GM12878 (cell line): ENCODE measurements at regions not wholly inside any gene's neighbourhood (a gene's known extent, or its start where the extent isn't known, plus 50 kb on each side); places are given as distances from the start of the nearest gene placed in this dataset.

Source experiments
- BCL11A ChIP-seq: IDR thresholded peaks from 2 replicates; pipeline ENCODE4 v1.6.1; 2011; ENCODE audit warnings: low read depth, low read length
- CHD2 ChIP-seq: IDR thresholded peaks from 2 replicates; pipeline ENCODE4 v1.6.1; 2011; ENCODE audit warnings: low read depth, low read length, improper control_type of control experiment, borderline replicate concordance
- EP300 ChIP-seq, 2 experiments: fragments of 150-350 bp in 1 of 2; IDR thresholded peaks; 2 replicates each; pipeline ENCODE4 v1.6.1; 2011 to 2012; ENCODE audit warnings: low read depth in 2 of 2, low read length in 2 of 2, borderline replicate concordance in 1 of 2, improper control_type of control experiment in 1 of 2, inconsistent platforms in 1 of 2; ENCODE audit not compliant: control insufficient read depth in 1 of 2
- GABPA ChIP-seq: IDR thresholded peaks from 2 replicates; pipeline ENCODE4 v1.6.1; 2014; ENCODE audit warnings: antibody characterized with exemption, low read depth, mild to moderate bottlenecking, inconsistent platforms
- MYC ChIP-seq: IDR thresholded peaks from 2 replicates; pipeline ENCODE4 v1.6.1; 2011; ENCODE audit warnings: mild to moderate bottlenecking, low read length, moderate library complexity, inconsistent platforms; ENCODE audit not compliant: insufficient read depth, insufficient replicate concordance, insufficient read length, severe bottlenecking
- PAX5 ChIP-seq: IDR thresholded peaks from 2 replicates; pipeline ENCODE4 v1.6.1; 2011; ENCODE audit warnings: low read depth, low read length, borderline replicate concordance
- POLR2A ChIP-seq: IDR thresholded peaks from 2 replicates; pipeline ENCODE4 v1.6.1; 2011; ENCODE audit warnings: low read depth, mild to moderate bottlenecking, low read length
- SMC3 ChIP-seq: IDR thresholded peaks from 2 replicates; pipeline ENCODE4 v1.6.1; 2011; ENCODE audit warnings: low read length, improper control_type of control experiment, borderline replicate concordance
- SREBF1 ChIP-seq: IDR thresholded peaks from 2 replicates; pipeline ENCODE4 v1.6.1; 2012; ENCODE audit warnings: mild to moderate bottlenecking, low read length
- TCF12 ChIP-seq: IDR thresholded peaks from 2 replicates; pipeline ENCODE4 v1.6.1; 2011; ENCODE audit warnings: low read depth, mild to moderate bottlenecking, low read length
- TF ChIP-seq, protein P1 (sequence below): fragments of 450-650 bp; IDR thresholded peaks from 2 replicates; pipeline ENCODE4 v1.6.1; 2018; ENCODE audit warnings: mild to moderate bottlenecking, low read depth, moderate library complexity; ENCODE audit not compliant: partially characterized antibody
- TF ChIP-seq, protein P2 (sequence below), 3 experiments: IDR thresholded peaks in 2 of 3; conservative IDR thresholded peaks in 1 of 3; 2 replicates each; pipeline ENCODE4 v1.5.1; 2011; ENCODE audit warnings: low read depth in 3 of 3, low read length in 3 of 3, mild to moderate bottlenecking in 3 of 3, control low read depth in 2 of 3, moderate library complexity in 2 of 3, inconsistent platforms in 1 of 3, mixed read lengths in 1 of 3; ENCODE audit not compliant: control insufficient read depth in 2 of 3, insufficient read depth in 1 of 3; ENCODE audit errors: extremely low read depth in 1 of 3
- TF ChIP-seq, protein P3 (sequence below): IDR thresholded peaks from 2 replicates; pipeline ENCODE4 v1.6.1; 2011; ENCODE audit warnings: low read depth, low read length, improper control_type of control experiment, borderline replicate concordance
- TF ChIP-seq, protein P4 (sequence below): fragments of 450-650 bp; formaldehyde crosslinking; IDR thresholded peaks from 2 replicates; pipeline ENCODE4 v1.4.0; 2020; ENCODE audit warnings: mild to moderate bottlenecking, moderate library complexity

DNA sequence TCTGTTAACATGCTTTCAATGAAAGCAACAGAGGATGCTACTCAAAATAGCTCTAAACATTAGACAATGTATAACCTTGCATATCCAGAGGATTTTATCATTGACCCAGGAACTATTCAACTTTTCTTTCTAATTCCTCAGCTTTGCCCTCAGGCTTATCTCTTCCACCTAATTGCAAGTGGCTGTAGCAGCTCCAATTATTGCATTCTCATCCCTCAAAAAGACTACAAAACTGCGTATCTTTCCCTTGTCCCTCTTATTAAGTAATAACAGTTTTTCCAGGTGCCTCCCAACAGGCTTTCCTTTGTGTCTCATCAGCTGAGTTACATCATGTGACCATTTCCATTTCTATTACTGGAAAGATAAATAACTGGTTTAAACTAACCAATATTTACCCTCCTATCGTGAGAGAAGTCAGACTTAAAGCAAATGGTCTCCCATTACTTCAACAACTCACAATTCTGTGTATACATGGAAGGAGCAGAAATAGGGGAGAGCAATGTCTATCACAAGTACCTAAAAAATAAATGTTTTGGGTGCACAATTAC lies 78.0 kb upstream of the MBNL1 start:
- TF ChIP-seq, protein P1, sequence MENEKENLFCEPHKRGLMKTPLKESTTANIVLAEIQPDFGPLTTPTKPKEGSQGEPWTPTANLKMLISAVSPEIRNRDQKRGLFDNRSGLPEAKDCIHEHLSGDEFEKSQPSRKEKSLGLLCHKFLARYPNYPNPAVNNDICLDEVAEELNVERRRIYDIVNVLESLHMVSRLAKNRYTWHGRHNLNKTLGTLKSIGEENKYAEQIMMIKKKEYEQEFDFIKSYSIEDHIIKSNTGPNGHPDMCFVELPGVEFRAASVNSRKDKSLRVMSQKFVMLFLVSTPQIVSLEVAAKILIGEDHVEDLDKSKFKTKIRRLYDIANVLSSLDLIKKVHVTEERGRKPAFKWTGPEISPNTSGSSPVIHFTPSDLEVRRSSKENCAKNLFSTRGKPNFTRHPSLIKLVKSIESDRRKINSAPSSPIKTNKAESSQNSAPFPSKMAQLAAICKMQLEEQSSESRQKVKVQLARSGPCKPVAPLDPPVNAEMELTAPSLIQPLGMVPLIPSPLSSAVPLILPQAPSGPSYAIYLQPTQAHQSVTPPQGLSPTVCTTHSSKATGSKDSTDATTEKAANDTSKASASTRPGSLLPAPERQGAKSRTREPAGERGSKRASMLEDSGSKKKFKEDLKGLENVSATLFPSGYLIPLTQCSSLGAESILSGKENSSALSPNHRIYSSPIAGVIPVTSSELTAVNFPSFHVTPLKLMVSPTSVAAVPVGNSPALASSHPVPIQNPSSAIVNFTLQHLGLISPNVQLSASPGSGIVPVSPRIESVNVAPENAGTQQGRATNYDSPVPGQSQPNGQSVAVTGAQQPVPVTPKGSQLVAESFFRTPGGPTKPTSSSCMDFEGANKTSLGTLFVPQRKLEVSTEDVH = no peak
- TF ChIP-seq POLR2A (no peak), TCF12 (no peak), MYC (no peak), CHD2 (no peak), SMC3 (no peak), EP300 (IDR thresholded peaks at IDR 0.05; ENCODE audit: borderline replicate concordance in 1 of 2, control insufficient read depth in 1 of 2, low read depth in 2 of 2, low read length in 2 of 2) (no peak), PAX5 (no peak), BCL11A (no peak), GABPA (no peak), SREBF1 (no peak)
- TF ChIP-seq, protein P2, sequence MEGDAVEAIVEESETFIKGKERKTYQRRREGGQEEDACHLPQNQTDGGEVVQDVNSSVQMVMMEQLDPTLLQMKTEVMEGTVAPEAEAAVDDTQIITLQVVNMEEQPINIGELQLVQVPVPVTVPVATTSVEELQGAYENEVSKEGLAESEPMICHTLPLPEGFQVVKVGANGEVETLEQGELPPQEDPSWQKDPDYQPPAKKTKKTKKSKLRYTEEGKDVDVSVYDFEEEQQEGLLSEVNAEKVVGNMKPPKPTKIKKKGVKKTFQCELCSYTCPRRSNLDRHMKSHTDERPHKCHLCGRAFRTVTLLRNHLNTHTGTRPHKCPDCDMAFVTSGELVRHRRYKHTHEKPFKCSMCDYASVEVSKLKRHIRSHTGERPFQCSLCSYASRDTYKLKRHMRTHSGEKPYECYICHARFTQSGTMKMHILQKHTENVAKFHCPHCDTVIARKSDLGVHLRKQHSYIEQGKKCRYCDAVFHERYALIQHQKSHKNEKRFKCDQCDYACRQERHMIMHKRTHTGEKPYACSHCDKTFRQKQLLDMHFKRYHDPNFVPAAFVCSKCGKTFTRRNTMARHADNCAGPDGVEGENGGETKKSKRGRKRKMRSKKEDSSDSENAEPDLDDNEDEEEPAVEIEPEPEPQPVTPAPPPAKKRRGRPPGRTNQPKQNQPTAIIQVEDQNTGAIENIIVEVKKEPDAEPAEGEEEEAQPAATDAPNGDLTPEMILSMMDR (IDR thresholded peaks at IDR 0.05 in 2 of 3, conservative IDR thresholded peaks at IDR 0.05 in 1 of 3; ENCODE audit: control insufficient read depth in 2 of 3, extremely low read depth in 1 of 3, insufficient read depth in 1 of 3, low read depth in 3 of 3, low read length in 3 of 3) = no peak
- TF ChIP-seq, protein P3, sequence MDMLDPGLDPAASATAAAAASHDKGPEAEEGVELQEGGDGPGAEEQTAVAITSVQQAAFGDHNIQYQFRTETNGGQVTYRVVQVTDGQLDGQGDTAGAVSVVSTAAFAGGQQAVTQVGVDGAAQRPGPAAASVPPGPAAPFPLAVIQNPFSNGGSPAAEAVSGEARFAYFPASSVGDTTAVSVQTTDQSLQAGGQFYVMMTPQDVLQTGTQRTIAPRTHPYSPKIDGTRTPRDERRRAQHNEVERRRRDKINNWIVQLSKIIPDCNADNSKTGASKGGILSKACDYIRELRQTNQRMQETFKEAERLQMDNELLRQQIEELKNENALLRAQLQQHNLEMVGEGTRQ = no peak
- TF ChIP-seq, protein P4, sequence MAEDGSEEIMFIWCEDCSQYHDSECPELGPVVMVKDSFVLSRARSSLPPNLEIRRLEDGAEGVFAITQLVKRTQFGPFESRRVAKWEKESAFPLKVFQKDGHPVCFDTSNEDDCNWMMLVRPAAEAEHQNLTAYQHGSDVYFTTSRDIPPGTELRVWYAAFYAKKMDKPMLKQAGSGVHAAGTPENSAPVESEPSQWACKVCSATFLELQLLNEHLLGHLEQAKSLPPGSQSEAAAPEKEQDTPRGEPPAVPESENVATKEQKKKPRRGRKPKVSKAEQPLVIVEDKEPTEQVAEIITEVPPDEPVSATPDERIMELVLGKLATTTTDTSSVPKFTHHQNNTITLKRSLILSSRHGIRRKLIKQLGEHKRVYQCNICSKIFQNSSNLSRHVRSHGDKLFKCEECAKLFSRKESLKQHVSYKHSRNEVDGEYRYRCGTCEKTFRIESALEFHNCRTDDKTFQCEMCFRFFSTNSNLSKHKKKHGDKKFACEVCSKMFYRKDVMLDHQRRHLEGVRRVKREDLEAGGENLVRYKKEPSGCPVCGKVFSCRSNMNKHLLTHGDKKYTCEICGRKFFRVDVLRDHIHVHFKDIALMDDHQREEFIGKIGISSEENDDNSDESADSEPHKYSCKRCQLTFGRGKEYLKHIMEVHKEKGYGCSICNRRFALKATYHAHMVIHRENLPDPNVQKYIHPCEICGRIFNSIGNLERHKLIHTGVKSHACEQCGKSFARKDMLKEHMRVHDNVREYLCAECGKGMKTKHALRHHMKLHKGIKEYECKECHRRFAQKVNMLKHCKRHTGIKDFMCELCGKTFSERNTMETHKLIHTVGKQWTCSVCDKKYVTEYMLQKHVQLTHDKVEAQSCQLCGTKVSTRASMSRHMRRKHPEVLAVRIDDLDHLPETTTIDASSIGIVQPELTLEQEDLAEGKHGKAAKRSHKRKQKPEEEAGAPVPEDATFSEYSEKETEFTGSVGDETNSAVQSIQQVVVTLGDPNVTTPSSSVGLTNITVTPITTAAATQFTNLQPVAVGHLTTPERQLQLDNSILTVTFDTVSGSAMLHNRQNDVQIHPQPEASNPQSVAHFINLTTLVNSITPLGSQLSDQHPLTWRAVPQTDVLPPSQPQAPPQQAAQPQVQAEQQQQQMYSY (CRISPR knock-in tag) = no peak
